ENCODE measurements at regions not wholly inside any gene's neighbourhood (a gene's known extent, or its start where the extent isn't known, plus 50 kb on each side); places are given as distances from the start of the nearest gene placed in this dataset.

DNA sequence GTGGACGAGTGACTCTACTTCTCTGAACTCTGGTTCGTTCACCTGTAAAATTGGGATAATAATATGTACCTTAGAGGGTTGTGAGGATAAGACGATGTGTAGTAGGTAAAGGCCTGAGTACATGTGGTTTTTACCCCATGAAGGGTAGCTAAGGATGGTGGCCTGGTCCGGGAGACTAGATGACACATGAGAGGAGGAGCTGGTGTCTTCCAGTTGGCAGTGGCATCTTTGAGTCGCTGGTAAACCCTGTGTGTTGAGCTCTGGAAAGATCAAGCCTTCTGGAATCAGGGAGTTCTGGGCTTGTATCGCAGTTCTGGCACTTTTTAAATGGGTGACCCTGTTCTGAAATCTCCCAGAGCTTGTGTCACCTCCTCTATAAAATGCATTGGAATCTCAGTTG, 166.4 kb upstream of the ZNF618 start:
- peaks cover 15% of the 10 kb centered on the region for H3K9me3 Mint-ChIP-seq
- TF ChIP-seq, protein P1, sequence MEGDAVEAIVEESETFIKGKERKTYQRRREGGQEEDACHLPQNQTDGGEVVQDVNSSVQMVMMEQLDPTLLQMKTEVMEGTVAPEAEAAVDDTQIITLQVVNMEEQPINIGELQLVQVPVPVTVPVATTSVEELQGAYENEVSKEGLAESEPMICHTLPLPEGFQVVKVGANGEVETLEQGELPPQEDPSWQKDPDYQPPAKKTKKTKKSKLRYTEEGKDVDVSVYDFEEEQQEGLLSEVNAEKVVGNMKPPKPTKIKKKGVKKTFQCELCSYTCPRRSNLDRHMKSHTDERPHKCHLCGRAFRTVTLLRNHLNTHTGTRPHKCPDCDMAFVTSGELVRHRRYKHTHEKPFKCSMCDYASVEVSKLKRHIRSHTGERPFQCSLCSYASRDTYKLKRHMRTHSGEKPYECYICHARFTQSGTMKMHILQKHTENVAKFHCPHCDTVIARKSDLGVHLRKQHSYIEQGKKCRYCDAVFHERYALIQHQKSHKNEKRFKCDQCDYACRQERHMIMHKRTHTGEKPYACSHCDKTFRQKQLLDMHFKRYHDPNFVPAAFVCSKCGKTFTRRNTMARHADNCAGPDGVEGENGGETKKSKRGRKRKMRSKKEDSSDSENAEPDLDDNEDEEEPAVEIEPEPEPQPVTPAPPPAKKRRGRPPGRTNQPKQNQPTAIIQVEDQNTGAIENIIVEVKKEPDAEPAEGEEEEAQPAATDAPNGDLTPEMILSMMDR (IDR thresholded peaks at IDR 0.05; ENCODE audit: unreplicated experiment in 3 of 3) = no peak
- H3K4me1 Mint-ChIP-seq = peaks cover 18% of the 10 kb centered on the region
- H3K27ac Mint-ChIP-seq = no peak overlapping the region
- H3K27me3 Mint-ChIP-seq (ENCODE audit: low read depth) = peaks cover 18% of the 10 kb centered on the region
- no peak overlapping the region for H3K4me3 Mint-ChIP-seq
- H3K36me3 Mint-ChIP-seq (ENCODE audit: low read depth) = no peaks in the 10 kb centered on the region

DNA sequence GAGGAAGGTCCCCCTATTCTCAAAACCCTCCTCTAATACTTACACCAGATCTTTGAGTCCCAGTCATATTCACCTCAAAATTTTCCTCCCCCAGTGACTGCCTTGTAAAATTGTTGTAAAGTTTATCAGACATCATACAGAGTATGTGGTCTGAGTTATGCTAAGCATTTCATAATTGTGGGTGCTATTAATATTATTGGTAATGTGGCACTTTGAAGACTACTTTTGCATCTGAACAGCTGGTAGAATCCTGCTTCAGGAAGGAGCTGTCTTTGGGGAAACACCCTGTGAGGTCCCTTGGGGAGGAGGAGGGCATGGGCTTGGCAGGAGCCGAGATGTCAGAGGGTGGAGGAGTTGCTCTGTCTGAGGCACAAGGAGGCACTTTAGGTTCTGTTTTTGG, 164.9 kb upstream of the ZNF618 start:
- Mint-ChIP-seq H3K4me3 (no peak overlapping the region), H3K27ac (no peak overlapping the region), H3K4me1 (peaks cover 18% of the 10 kb centered on the region), H3K36me3 (ENCODE audit: low read depth) (no peaks in the 10 kb centered on the region), H3K27me3 (ENCODE audit: low read depth) (peaks cover 18% of the 10 kb centered on the region), H3K9me3 (peaks cover 19% of the 10 kb centered on the region)
- TF ChIP-seq, protein P1 (IDR thresholded peaks at IDR 0.05; ENCODE audit: unreplicated experiment in 3 of 3) = no peak

DNA sequence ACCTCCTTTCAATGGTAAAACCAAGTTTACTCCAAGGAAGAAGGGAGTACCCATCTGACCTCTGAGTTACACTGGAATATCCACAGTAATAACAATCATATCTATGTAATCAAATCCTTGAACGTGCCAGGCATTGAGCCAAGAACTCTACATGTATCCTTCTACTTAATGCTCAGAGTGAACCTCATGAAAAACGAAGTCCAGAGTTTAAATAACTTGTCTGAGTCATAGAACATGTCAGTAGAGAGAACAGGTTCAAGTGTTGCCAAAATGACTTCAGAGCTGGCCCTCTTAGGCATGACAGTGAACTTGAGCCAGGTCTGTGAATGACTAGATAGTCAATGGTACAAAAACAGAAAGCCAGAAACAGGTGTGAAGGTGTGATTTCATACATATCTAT, 164.1 kb upstream of the ZNF618 start:
- H3K36me3 Mint-ChIP-seq (ENCODE audit: low read depth) = no peaks in the 10 kb centered on the region
- H3K9me3 Mint-ChIP-seq = peaks cover 18% of the 10 kb centered on the region
- no peak overlapping the region for H3K27ac Mint-ChIP-seq
- TF ChIP-seq, protein P1 (IDR thresholded peaks at IDR 0.05; ENCODE audit: unreplicated experiment in 3 of 3) = no peak
- H3K27me3 Mint-ChIP-seq (ENCODE audit: low read depth) = peaks cover 18% of the 10 kb centered on the region
- H3K4me3 Mint-ChIP-seq = no peak overlapping the region
- H3K4me1 Mint-ChIP-seq = peaks cover 18% of the 10 kb centered on the region

DNA sequence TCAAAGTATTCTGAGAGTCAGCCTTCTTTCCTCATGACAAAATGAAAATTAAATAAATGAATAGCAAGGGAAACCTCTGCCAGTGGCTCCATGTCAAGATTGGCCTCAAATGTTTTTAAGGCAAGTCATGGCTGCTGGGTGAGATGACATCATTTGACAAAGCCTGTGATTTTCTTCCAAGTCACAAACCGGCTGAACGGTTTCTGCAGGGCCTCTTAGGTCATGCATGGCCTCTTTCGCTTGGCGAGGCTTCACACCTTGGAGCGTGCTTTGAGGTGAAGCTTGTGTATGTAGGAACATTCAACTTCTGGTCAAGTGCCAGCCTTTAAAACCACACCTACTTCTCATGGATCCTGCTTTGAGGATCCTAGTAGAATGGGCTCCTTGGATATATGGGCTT, 161.0 kb upstream of the ZNF618 start:
- TF ChIP-seq, protein P1 (IDR thresholded peaks at IDR 0.05; ENCODE audit: unreplicated experiment in 3 of 3) = no peak
- Mint-ChIP-seq H3K36me3 (ENCODE audit: low read depth) (no peaks in the 10 kb centered on the region), H3K27me3 (ENCODE audit: low read depth) (peaks cover 17% of the 10 kb centered on the region), H3K4me3 (no peak overlapping the region), H3K4me1 (peaks cover 18% of the 10 kb centered on the region), H3K9me3 (peaks cover 11% of the 10 kb centered on the region), H3K27ac (no peak overlapping the region)

DNA sequence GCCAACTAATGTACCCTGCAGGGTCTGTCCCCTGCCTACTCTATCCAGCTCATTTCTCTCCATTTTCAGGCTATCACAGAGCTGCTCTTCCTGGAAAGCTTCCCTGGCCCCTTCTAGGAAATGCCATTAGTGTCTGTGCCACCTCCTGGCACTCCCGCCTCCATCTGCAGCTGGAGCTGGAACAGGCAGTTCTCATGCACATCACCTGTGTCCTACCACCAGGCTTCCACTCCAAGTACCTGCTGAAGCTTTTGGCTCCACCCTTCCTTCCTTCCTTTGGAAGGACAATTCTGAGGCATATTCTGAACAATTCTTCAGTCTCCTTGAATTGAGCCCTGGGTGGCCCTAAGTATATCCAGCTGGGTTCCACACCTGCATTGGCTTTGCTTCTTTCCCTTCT, 156.2 kb upstream of the ZNF618 start:
- Mint-ChIP-seq H3K27ac (no peak overlapping the region), H3K4me1 (no peaks in the 10 kb centered on the region), H3K27me3 (ENCODE audit: low read depth) (peaks cover 12% of the 10 kb centered on the region), H3K4me3 (no peak overlapping the region), H3K9me3 (peaks cover 15% of the 10 kb centered on the region), H3K36me3 (ENCODE audit: low read depth) (no peaks in the 10 kb centered on the region)
- TF ChIP-seq, protein P1 (IDR thresholded peaks at IDR 0.05; ENCODE audit: unreplicated experiment in 3 of 3) = no peak

DNA sequence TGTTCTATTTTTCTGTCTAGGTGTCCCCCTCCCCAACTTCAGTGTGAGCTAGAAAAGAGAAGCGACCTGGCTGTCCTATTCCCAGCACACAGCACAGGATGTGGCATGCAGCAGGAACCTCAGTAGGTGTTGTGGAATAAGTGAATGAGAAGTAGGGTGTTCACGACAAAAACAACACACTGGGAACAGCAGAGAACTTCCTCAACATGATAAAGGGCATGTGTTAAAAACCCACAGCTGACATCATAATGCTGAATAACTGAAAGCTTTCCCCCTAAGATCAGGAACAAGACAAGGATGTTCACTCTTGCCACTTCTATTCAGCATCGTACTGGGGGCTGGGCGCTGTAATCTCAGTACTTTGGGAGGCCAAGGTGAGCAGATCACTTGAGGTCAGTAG, 155.6 kb upstream of the ZNF618 start:
- TF ChIP-seq, protein P1 (IDR thresholded peaks at IDR 0.05; ENCODE audit: unreplicated experiment in 3 of 3) = no peak
- Mint-ChIP-seq H3K4me3 (no peak overlapping the region), H3K36me3 (ENCODE audit: low read depth) (no peaks in the 10 kb centered on the region), H3K9me3 (peaks cover 15% of the 10 kb centered on the region), H3K27me3 (ENCODE audit: low read depth) (peaks cover 12% of the 10 kb centered on the region), H3K27ac (no peak overlapping the region), H3K4me1 (no peaks in the 10 kb centered on the region)
